A549 (cell line): ENCODE measurements at regions not wholly inside any gene's neighbourhood (a gene's known extent, or its start where the extent isn't known, plus 50 kb on each side); places are given as distances from the start of the nearest gene placed in this dataset.

Experiments
- ATAC-seq, 2 experiments: fragments of 200-7000 bp in 1 of 2; fragments of >200 bp in 1 of 2; cut with Nextera tagmentation in 1 of 2; cut with Tn5 transposase in 1 of 2; 3 replicates each; pipeline versions ENCODE4 v1.8.0 to v1.9.1; 2018 to 2020; ENCODE audit warnings: mild to moderate bottlenecking in 1 of 2, moderate library complexity in 1 of 2
- CTCF ChIA-PET: fragments of 300-600 bp; sonication (Branson Sonifier 250); formaldehyde crosslinking; extraction: SDS; loops from one replicate; lab custom pipeline; 2021; ENCODE audit warnings: antibody characterized with exemption, inconsistent platforms; lab: Yijun Ruan, JAX
- POLR2A ChIA-PET: fragments of 350-600 bp; formaldehyde crosslinking; extraction: SDS; loops from one replicate; lab custom pipeline; 2021; ENCODE audit warnings: antibody characterized with exemption, inconsistent platforms; lab: Yijun Ruan, JAX
- DNase-seq, 2 experiments: peaks; one replicate each; pipeline versions ENCODE4 v3.0.0 to v3.0.0-alpha.2; 2011 to 2016; ENCODE audit warnings: low read depth in 1 of 2, low spot score in 1 of 2
- FAIRE-seq: peaks from 2 replicates; lab custom pipeline; 2011; peaks lifted over from hg19 to GRCh38; lab: Jason Lieb, UNC
- H3K27ac ChIP-seq, 2 experiments: fragments of >200 bp; sonication (Bioruptor Twin); formaldehyde crosslinking; 3 replicates each; pipeline ENCODE4 v1.5.1; 2016 to 2017
- H3K4me1 ChIP-seq: fragments of >200 bp; sonication (Bioruptor Twin); formaldehyde crosslinking; 3 replicates; pipeline ENCODE4 v1.6.1; 2016
- H3K4me2 ChIP-seq: fragments of >200 bp; sonication (Bioruptor Twin); formaldehyde crosslinking; 3 replicates; pipeline ENCODE4 v1.6.1; 2016
- H3K4me3 ChIP-seq: fragments of >200 bp; sonication (Bioruptor Twin); formaldehyde crosslinking; 3 replicates; pipeline ENCODE4 v1.5.1; 2016
- H3K9me3 ChIP-seq: fragments of >200 bp; sonication (Bioruptor Twin); formaldehyde crosslinking; 3 replicates; pipeline ENCODE4 v1.6.1; 2016
- CBX2 ChIP-seq: fragments of 200-600 bp; sonication (generic); IDR thresholded peaks from 2 replicates; pipeline ENCODE4 v1.6.1; 2016; ENCODE audit warnings: low read depth, mild to moderate bottlenecking, borderline replicate concordance
- CHD2 ChIP-seq: fragments of 150-350 bp; IDR thresholded peaks from 2 replicates; pipeline ENCODE4 v1.6.1; 2014; ENCODE audit warnings: low read length; ENCODE audit not compliant: partially characterized antibody
- HDAC2 ChIP-seq: fragments of 200-600 bp; sonication (generic); IDR thresholded peaks from 2 replicates; pipeline ENCODE4 v1.6.1; 2016
- HMGXB4 ChIP-seq: fragments of 250-450 bp; sonication (Bioruptor Pico); IDR thresholded peaks from 2 replicates; pipeline ENCODE4 v1.5.0; 2021; ENCODE audit warnings: mild to moderate bottlenecking, moderate library complexity, borderline replicate concordance
- JUN ChIP-seq, 2 experiments: fragments of >200 bp; sonication (Bioruptor Twin); formaldehyde crosslinking; IDR thresholded peaks; 2 replicates in 1 of 2; 3 replicates in 1 of 2; pipeline ENCODE4 v1.6.1; 2016 to 2017
- KDM5A ChIP-seq: fragments of 200-600 bp; sonication (generic); IDR thresholded peaks from 2 replicates; pipeline ENCODE4 v1.6.1; 2016; ENCODE audit warnings: antibody characterized with exemption, mild to moderate bottlenecking
- MAZ ChIP-seq: fragments of 150-350 bp; IDR thresholded peaks from 2 replicates; pipeline ENCODE4 v1.6.1; 2014; ENCODE audit warnings: antibody characterized with exemption, low read depth, low read length, borderline replicate concordance
- NPAS2 ChIP-seq: fragments of 250-450 bp; sonication (Bioruptor Pico); IDR thresholded peaks from 2 replicates; pipeline ENCODE4 v1.8.0; 2022; ENCODE audit warnings: mild to moderate bottlenecking, moderate library complexity, borderline replicate concordance
- PHF8 ChIP-seq: fragments of 200-600 bp; sonication (generic); IDR thresholded peaks from 2 replicates; pipeline ENCODE4 v1.6.1; 2016; ENCODE audit warnings: low read depth, mild to moderate bottlenecking, antibody characterized with exemption, moderate library complexity, borderline replicate concordance
- RAD21 ChIP-seq, 2 experiments: fragments of >200 bp in 1 of 2; sonication (Bioruptor Twin) in 1 of 2; formaldehyde crosslinking in 1 of 2; IDR thresholded peaks in 1 of 2; conservative IDR thresholded peaks in 1 of 2; 2 replicates in 1 of 2; 3 replicates in 1 of 2; pipeline ENCODE4 v1.6.1; 2012 to 2018; ENCODE audit warnings: inconsistent platforms in 1 of 2
- RNF2 ChIP-seq: fragments of 200-600 bp; sonication (generic); IDR thresholded peaks from 2 replicates; pipeline ENCODE4 v1.6.1; 2016; ENCODE audit warnings: low read depth, mild to moderate bottlenecking, antibody characterized with exemption, moderate library complexity, borderline replicate concordance
- TP53 ChIP-seq: fragments of 250-450 bp; sonication (Bioruptor Pico); IDR thresholded peaks from 2 replicates; pipeline ENCODE4 v1.5.0; 2021; ENCODE audit warnings: mild to moderate bottlenecking, moderate library complexity
- WGBS: methylation state at CpG from one replicate; pipeline ENCODE4 v1.1.6; 2017; ENCODE audit errors: missing lambda C conversion rate; 5-methylcytosine and 5-hydroxymethylcytosine counted together

GRCh38 chr6:8536122-8536521 is 100.8 kb upstream of the SLC35B3 start:
- DNase-seq (no peak), FAIRE-seq (no peak), ATAC-seq (no peak)
- Histone ChIP-seq H3K4me1 (no peaks in the 10 kb centered on the region), H3K4me2 (no peak overlapping the region), H3K4me3 (no peak overlapping the region), H3K9me3 (peaks cover 10% of the 10 kb centered on the region; the same call in 1 of the 3 replicates), H3K27ac (no peak overlapping the region)
- 5% methylated on average over 3 of the region's 3 CpGs for WGBS
- TF ChIP-seq HMGXB4 (CRISPR knock-in tag): no peak
- TF ChIP-seq KDM5A: no peak
- no peak for TF ChIP-seq CBX2
- TF ChIP-seq RNF2: no peak
- TF ChIP-seq RAD21 (conservative IDR thresholded peaks at IDR 0.05 in 1 of 2, IDR thresholded peaks at IDR 0.05 in 1 of 2): no peak
- no peak for TF ChIP-seq NPAS2 (CRISPR knock-in tag)
- CTCF ChIA-PET: interaction anchor here (0.7 kb wide), 1 partner anchor 12 kb away, joined by 3 read pairs; no protein-coding TSS in a partner anchor
- POLR2A ChIA-PET: no interaction called here

- Histone ChIP-seq H3K4me1 (no peaks in the 10 kb centered on the region), H3K4me2 (no peak overlapping the region), H3K4me3 (no peak overlapping the region), H3K27ac (no peak overlapping the region), H3K9me3 (peaks cover 6% of the 10 kb centered on the region; the same call in 1 of the 3 replicates)
- CTCF ChIA-PET: interaction anchor here (0.7 kb wide), 1 partner anchor 11 kb away, joined by 3 read pairs; no protein-coding TSS in a partner anchor
- ATAC-seq (no peak), FAIRE-seq (no peak), DNase-seq (no peak)
- 40% methylated on average over 3 of the region's 3 CpGs for WGBS
- TF ChIP-seq CHD2: no peak
- no peak for TF ChIP-seq TP53 (CRISPR knock-in tag)
- no peak for TF ChIP-seq JUN (IDR thresholded peaks at IDR 0.05)
- POLR2A ChIA-PET: no interaction called here
Measured at GRCh38 chr6:8535519-8535918, 100.2 kb upstream of the SLC35B3 start.

GRCh38 chr6:8530785-8531435 is 95.6 kb upstream of the SLC35B3 start:
- no peaks in the 10 kb centered on the region for H3K4me1 ChIP-seq
- H3K4me2 ChIP-seq: no peak overlapping the region
- no peak for FAIRE-seq

GRCh38 chr6:8529250-8529649 is 93.9 kb upstream of the SLC35B3 start:
- Histone ChIP-seq H3K27ac (no peak overlapping the region), H3K4me3 (no peak overlapping the region), H3K9me3 (no peaks in the 10 kb centered on the region), H3K4me2 (no peak overlapping the region), H3K4me1 (no peaks in the 10 kb centered on the region)
- ATAC-seq (no peak), FAIRE-seq (no peak)
- 49% methylated on average over 2 of the region's 2 CpGs for WGBS
- CTCF ChIA-PET: interaction anchor here (1.1 kb wide), 1 partner anchor 30 kb away, joined by 4 read pairs; no protein-coding TSS in a partner anchor
- POLR2A ChIA-PET: no interaction called here
- TF ChIP-seq HMGXB4 (CRISPR knock-in tag): no peak
- TF ChIP-seq HDAC2: no peak
- no peak for TF ChIP-seq MAZ
- TF ChIP-seq, all 56 proteins: peak for 0
- no peak for DNase-seq

More at GRCh38 chr6:8530785-8531435, 95.6 kb upstream of the SLC35B3 start:
- Histone ChIP-seq H3K9me3 (no peaks in the 10 kb centered on the region), H3K4me3 (no peak overlapping the region), H3K27ac (no peak overlapping the region)
- CTCF ChIA-PET: no interaction called here
- no peak for TF ChIP-seq PHF8
- DNase-seq: no peak
- 79% methylated on average over 12 of the region's 12 CpGs for WGBS
- no peak for ATAC-seq
- POLR2A ChIA-PET: no interaction called here
